H1 (cell line): ENCODE measurements at regions not wholly inside any gene's neighbourhood (a gene's known extent, or its start where the extent isn't known, plus 50 kb on each side); places are given as distances from the start of the nearest gene placed in this dataset.

ENCODE experiments used
- CTCF ChIA-PET: fragments of 300-600 bp; sonication (Branson Sonifier 250); formaldehyde crosslinking; loops from one replicate; lab custom pipeline; 2021; ENCODE audit not compliant: partially characterized antibody; lab: Charles Lee
- POLR2A ChIA-PET: fragments of 300-600 bp; sonication (Branson Sonifier 250); formaldehyde crosslinking; loops from one replicate; lab custom pipeline; 2021; ENCODE audit warnings: inconsistent platforms; ENCODE audit not compliant: partially characterized antibody; lab: Charles Lee
- DNase-seq, 2 experiments: peaks; one replicate each; pipeline versions ENCODE4 v3.0.0 to v3.0.0-alpha.2; 2010 to 2022; ENCODE audit warnings: low spot score in 2 of 2, low read depth in 1 of 2, mixed read lengths in 1 of 2
- FAIRE-seq: peaks from 2 replicates; lab custom pipeline; 2011; peaks lifted over from hg19 to GRCh38; lab: Jason Lieb, UNC
- H2AFZ ChIP-seq: 2 replicates; pipeline ENCODE4 v1.8.1; 2012; ENCODE audit warnings: low read length, inconsistent platforms
- H2AK5ac ChIP-seq: 2 replicates; pipeline ENCODE4 v1.6.1; 2013; ENCODE audit warnings: low read depth, low read length
- H2BK120ac ChIP-seq: replicated peaks from 2 replicates; pipeline ENCODE3; 2013; ENCODE audit warnings: low read depth, low read length, inconsistent platforms
- H2BK12ac ChIP-seq: 2 replicates; pipeline ENCODE4 v1.6.1; 2013; ENCODE audit warnings: low read depth, low read length
- H2BK15ac ChIP-seq: 2 replicates; pipeline ENCODE4 v1.6.1; 2013; ENCODE audit warnings: low read length
- H2BK20ac ChIP-seq: 2 replicates; pipeline ENCODE4 v1.6.1; 2013; ENCODE audit warnings: low read length
- H2BK5ac ChIP-seq: 2 replicates; pipeline ENCODE4 v1.6.1; 2013; ENCODE audit warnings: low read depth, low read length
- H3K14ac ChIP-seq: 2 replicates; pipeline ENCODE4 v1.6.1; 2013; ENCODE audit warnings: inconsistent platforms; ENCODE audit not compliant: insufficient read length
- H3K18ac ChIP-seq: 2 replicates; pipeline ENCODE4 v1.6.1; 2013; ENCODE audit warnings: low read length; ENCODE audit errors: extremely low read depth
- H3K23ac ChIP-seq: 2 replicates; pipeline ENCODE4 v1.6.1; 2013; ENCODE audit warnings: inconsistent platforms; ENCODE audit not compliant: insufficient read length
- H3K23me2 ChIP-seq: 2 replicates; pipeline ENCODE4 v1.6.1; 2013; ENCODE audit warnings: low read depth, low read length
- H3K27ac ChIP-seq: 2 replicates; pipeline ENCODE4 v1.6.1; 2011; ENCODE audit warnings: low read depth, low read length, inconsistent platforms
- H3K27me3 ChIP-seq, 4 experiments: replicated peaks in 1 of 4; 1 replicate in 1 of 4; 2 replicates in 3 of 4; pipeline versions ENCODE4 v1.6.1 to v1.8.1; 2011 to 2013; ENCODE audit warnings: low read length in 3 of 4, mild to moderate bottlenecking in 3 of 4, inconsistent platforms in 2 of 4, mixed read lengths in 2 of 4, moderate library complexity in 1 of 4; ENCODE audit not compliant: control insufficient read depth in 3 of 4, insufficient read depth in 3 of 4; ENCODE audit errors: extremely low read depth in 1 of 4
- H3K36me3 ChIP-seq, 4 experiments: 2 replicates each; pipeline versions ENCODE4 v1.6.1 to v1.8.1; 2011 to 2013; ENCODE audit warnings: mild to moderate bottlenecking in 4 of 4, low read length in 3 of 4, moderate library complexity in 2 of 4, control low read depth in 1 of 4, inconsistent platforms in 1 of 4; ENCODE audit not compliant: insufficient read depth in 4 of 4, control insufficient read depth in 2 of 4
- H3K4ac ChIP-seq: replicated peaks from 2 replicates; pipeline ENCODE3; 2013; ENCODE audit warnings: low read length, low read depth, mixed read lengths, inconsistent platforms; ENCODE audit not compliant: insufficient read length
- H3K4me1 ChIP-seq, 4 experiments: replicated peaks in 1 of 4; 1 replicate in 1 of 4; 2 replicates in 3 of 4; pipeline versions ENCODE4 v1.6.1 to v1.8.1; 2011 to 2013; ENCODE audit warnings: low read length in 3 of 4, inconsistent platforms in 2 of 4, mixed read lengths in 1 of 4; ENCODE audit not compliant: insufficient read depth in 4 of 4, control insufficient read depth in 3 of 4
- H3K4me2 ChIP-seq, 2 experiments: 2 replicates each; pipeline versions ENCODE4 v1.6.1 to v1.8.1; 2011 to 2013; ENCODE audit warnings: low read depth in 2 of 2, low read length in 2 of 2, control low read depth in 1 of 2, inconsistent platforms in 1 of 2, mild to moderate bottlenecking in 1 of 2; ENCODE audit not compliant: insufficient read depth in 1 of 2
- H3K4me3 ChIP-seq, 4 experiments: fragments of 200-600, 300-600 bp in 1 of 4; sonication (generic), shearing (Covaris generic), sonication (Bioruptor Twin) in 1 of 4; 2 replicates each; pipeline versions ENCODE4 v1.5.1 to v1.8.1; 2011 to 2016; ENCODE audit warnings: low read length in 4 of 4, low read depth in 3 of 4, control low read depth in 2 of 4, inconsistent platforms in 2 of 4, mild to moderate bottlenecking in 2 of 4, mixed read lengths in 1 of 4, moderate library complexity in 1 of 4; ENCODE audit not compliant: insufficient read depth in 2 of 4; ENCODE audit errors: extremely low read depth in 1 of 4
- H3K56ac ChIP-seq: replicated peaks from 2 replicates; pipeline ENCODE3; 2013; ENCODE audit warnings: low read depth, mild to moderate bottlenecking, mixed read lengths, low read length, inconsistent platforms; ENCODE audit not compliant: insufficient read length
- H3K79me1 ChIP-seq: 2 replicates; pipeline ENCODE4 v1.6.1; 2013; ENCODE audit warnings: low read depth, low read length, control low read depth
- H3K79me2 ChIP-seq, 2 experiments: 2 replicates each; pipeline versions ENCODE4 v1.6.1 to v1.8.1; 2012 to 2013; ENCODE audit warnings: low read length in 2 of 2, mild to moderate bottlenecking in 2 of 2, inconsistent platforms in 1 of 2; ENCODE audit not compliant: insufficient read depth in 2 of 2, control insufficient read depth in 1 of 2
- H3K9ac ChIP-seq, 4 experiments: replicated peaks in 1 of 4; 1 replicate in 1 of 4; 2 replicates in 3 of 4; pipeline versions ENCODE4 v1.6.1 to v1.8.1; 2011 to 2013; ENCODE audit warnings: low read depth in 3 of 4, low read length in 3 of 4, control low read depth in 2 of 4, mild to moderate bottlenecking in 2 of 4, moderate library complexity in 2 of 4, inconsistent platforms in 1 of 4; ENCODE audit errors: extremely low read depth in 1 of 4
- H3K9me3 ChIP-seq, 2 experiments: 2 replicates each; pipeline versions ENCODE4 v1.6.1 to v1.8.1; 2012 to 2013; ENCODE audit warnings: mild to moderate bottlenecking in 2 of 2, moderate library complexity in 2 of 2, control low read depth in 1 of 2, inconsistent platforms in 1 of 2, low read depth in 1 of 2, low read length in 1 of 2, mixed read lengths in 1 of 2; ENCODE audit not compliant: insufficient read depth in 2 of 2
- H4K20me1 ChIP-seq, 2 experiments: replicated peaks in 1 of 2; 2 replicates each; pipeline versions ENCODE3 to v1.8.1; 2011 to 2013; ENCODE audit warnings: inconsistent platforms in 2 of 2, low read length in 2 of 2, mild to moderate bottlenecking in 1 of 2; ENCODE audit not compliant: insufficient read depth in 2 of 2, control insufficient read depth in 1 of 2
- H4K5ac ChIP-seq: 2 replicates; pipeline ENCODE4 v1.6.1; 2013; ENCODE audit warnings: low read length, low read depth, mixed read lengths, inconsistent platforms; ENCODE audit not compliant: insufficient read length
- H4K8ac ChIP-seq: 2 replicates; pipeline ENCODE4 v1.8.0; 2013; ENCODE audit warnings: mild to moderate bottlenecking, moderate library complexity, low read length, inconsistent platforms; ENCODE audit not compliant: insufficient read depth; ENCODE audit errors: extremely low read depth
- H4K91ac ChIP-seq: replicated peaks from 2 replicates; pipeline ENCODE3; 2013; ENCODE audit warnings: low read length, mixed read lengths, inconsistent platforms; ENCODE audit not compliant: insufficient read length
- ATF3 ChIP-seq: IDR thresholded peaks from 2 replicates; pipeline ENCODE4 v1.6.1; 2011; ENCODE audit warnings: low read depth, mild to moderate bottlenecking, low read length; ENCODE audit not compliant: insufficient read depth
- BACH1 ChIP-seq: IDR thresholded peaks from 2 replicates; pipeline ENCODE4 v1.6.1; 2012; ENCODE audit warnings: low read length, improper control_type of control experiment
- CEBPB ChIP-seq: IDR thresholded peaks from 2 replicates; pipeline ENCODE4 v1.6.1; 2012; ENCODE audit warnings: low read depth, low read length
- CHD2 ChIP-seq: IDR thresholded peaks from 2 replicates; pipeline ENCODE4 v1.6.1; 2012; ENCODE audit warnings: low read length, improper control_type of control experiment
- CREB1 ChIP-seq: IDR thresholded peaks from 2 replicates; pipeline ENCODE4 v1.6.1; 2012; ENCODE audit warnings: inconsistent platforms
- EP300 ChIP-seq, 2 experiments: IDR thresholded peaks; 1 replicate in 1 of 2; 2 replicates in 1 of 2; pipeline ENCODE4 v1.6.1; 2011 to 2012; ENCODE audit warnings: low read depth in 2 of 2, low read length in 2 of 2, mild to moderate bottlenecking in 2 of 2, borderline replicate concordance in 1 of 2, inconsistent platforms in 1 of 2, moderate library complexity in 1 of 2
- JUN ChIP-seq: IDR thresholded peaks from 2 replicates; pipeline ENCODE4 v1.6.1; 2011; ENCODE audit warnings: low read depth, mild to moderate bottlenecking, improper control_type of control experiment, low read length
- JUND ChIP-seq: IDR thresholded peaks from 2 replicates; pipeline ENCODE4 v1.6.1; 2011; ENCODE audit warnings: mild to moderate bottlenecking, improper control_type of control experiment, low read length
- MAFK ChIP-seq: IDR thresholded peaks from 2 replicates; pipeline ENCODE4 v1.6.1; 2012; ENCODE audit warnings: low read depth, mild to moderate bottlenecking, improper control_type of control experiment, low read length
- POLR2A ChIP-seq, 2 experiments: IDR thresholded peaks; 1 replicate in 1 of 2; 2 replicates in 1 of 2; pipeline ENCODE4 v1.6.1; 2011; ENCODE audit warnings: low read depth in 2 of 2, low read length in 2 of 2, mild to moderate bottlenecking in 2 of 2; ENCODE audit errors: control extremely low read depth in 1 of 2
- RAD21 ChIP-seq, 2 experiments: IDR thresholded peaks in 1 of 2; conservative IDR thresholded peaks in 1 of 2; 2 replicates each; pipeline ENCODE4 v1.6.1; 2011; ENCODE audit warnings: low read depth in 2 of 2, low read length in 2 of 2, improper control_type of control experiment in 1 of 2, inconsistent platforms in 1 of 2, mild to moderate bottlenecking in 1 of 2, moderate library complexity in 1 of 2
- RBBP5 ChIP-seq: IDR thresholded peaks from 2 replicates; pipeline ENCODE4 v1.7.1; 2012; ENCODE audit warnings: low read depth, mild to moderate bottlenecking, inconsistent platforms, low read length, moderate library complexity, borderline replicate concordance
- SIN3A ChIP-seq, 2 experiments: IDR thresholded peaks in 1 of 2; conservative IDR thresholded peaks in 1 of 2; 2 replicates each; pipeline ENCODE4 v1.6.1; 2011 to 2012; ENCODE audit warnings: low read length in 2 of 2, improper control_type of control experiment in 1 of 2, low read depth in 1 of 2, mild to moderate bottlenecking in 1 of 2
- SIRT6 ChIP-seq: IDR thresholded peaks from one replicate; pipeline ENCODE4 v1.7.1; 2012; ENCODE audit warnings: low read length, inconsistent platforms
- SIX5 ChIP-seq: IDR thresholded peaks from 2 replicates; pipeline ENCODE4 v1.6.1; 2011; ENCODE audit warnings: mild to moderate bottlenecking, low read depth, low read length
- SP4 ChIP-seq: IDR thresholded peaks from 2 replicates; pipeline ENCODE4 v1.6.1; 2012; ENCODE audit warnings: low read length, inconsistent platforms
- WGBS, 2 experiments: shearing (Covaris generic) in 1 of 2; methylation state at CpG; one replicate each; pipeline versions ENCODE4 v1.1.6 to v1.1.7; 2013 to 2015; ENCODE audit warnings: low lambda C conversion rate in 2 of 2, mixed read lengths in 2 of 2, inconsistent platforms in 1 of 2, low coverage in 1 of 2, missing lambda C conversion rate in 1 of 2; ENCODE audit not compliant: insufficient replicate concordance in 2 of 2, insufficient coverage in 1 of 2, insufficient read length in 1 of 2; ENCODE audit errors: extremely low coverage in 1 of 2, missing lambda C conversion rate in 1 of 2; 5-methylcytosine and 5-hydroxymethylcytosine counted together

- WGBS, 2 experiments = 96% methylated on average over 11 of the region's 11 CpGs; no CpG with 5 or more reads in 1 of the 2 experiments
- Histone ChIP-seq H2BK15ac (0 out of 2 replicates have a peak overlapping the region, but pooled peaks have one; percentile 61), H3K4me2 (no peak overlapping the region), H2AK5ac (no peak overlapping the region; the same call in 1 of the 2 replicates), H3K4me3 (no peak overlapping the region), H4K20me1 (peaks cover 0 to 6% of the 10 kb centered on the region in 2 experiments), H3K23me2 (no peaks in the 10 kb centered on the region), H3K23ac (no peak overlapping the region), H4K91ac (no peak overlapping the region), H3K14ac (no peak overlapping the region), H2AFZ (no peak overlapping the region), H3K4ac (no peak overlapping the region), H3K9ac (no peak overlapping the region), H2BK5ac (no peak overlapping the region), H3K79me1 (no peaks in the 10 kb centered on the region), H3K79me2 (no peaks in the 10 kb centered on the region), H2BK12ac (no peak overlapping the region), H3K18ac (no peak overlapping the region), H3K9me3 (no peaks in the 10 kb centered on the region), H3K36me3 (no peaks in the 10 kb centered on the region)
- POLR2A ChIA-PET = no interaction called here
- DNase-seq = no peak
- CTCF ChIA-PET = no interaction called here
- no peak for TF ChIP-seq CREB1
- TF ChIP-seq ATF3 = no peak
- TF ChIP-seq RAD21 (IDR thresholded peaks at IDR 0.05 in 1 of 2, conservative IDR thresholded peaks at IDR 0.05 in 1 of 2; ENCODE audit: low read depth in 2 of 2, low read length in 2 of 2) = no peak
- TF ChIP-seq CEBPB = no peak
- TF ChIP-seq SP4 = no peak
- TF ChIP-seq EP300 (IDR thresholded peaks at IDR 0.05; ENCODE audit: borderline replicate concordance in 1 of 2, low read depth in 2 of 2, low read length in 2 of 2) = no peak
- TF ChIP-seq SIX5 = no peak
- TF ChIP-seq JUND = no peak
- TF ChIP-seq BACH1 = no peak
- no peak for TF ChIP-seq POLR2A (IDR thresholded peaks at IDR 0.05; ENCODE audit: control extremely low read depth in 1 of 2, low read depth in 2 of 2, low read length in 2 of 2)
- TF ChIP-seq CHD2 = no peak
- no peak for TF ChIP-seq SIN3A (conservative IDR thresholded peaks at IDR 0.05 in 1 of 2, IDR thresholded peaks at IDR 0.05 in 1 of 2; ENCODE audit: low read depth in 1 of 2, low read length in 2 of 2)
- TF ChIP-seq SIRT6 = no peak
- no peak for TF ChIP-seq JUN
- no peak for TF ChIP-seq MAFK
- TF ChIP-seq RBBP5 = no peak
- TF ChIP-seq, all 59 proteins: peak for 0
- Histone ChIP-seq H4K5ac (no peak overlapping the region), H3K27ac (no peak overlapping the region), H2BK120ac (no peak overlapping the region), H2BK20ac (no peak overlapping the region), H3K4me1 (no peaks in the 10 kb centered on the region), H3K56ac (no peak overlapping the region), H4K8ac (no peak overlapping the region), H3K27me3 (no peaks in the 10 kb centered on the region)
- FAIRE-seq = no peak
Observed at GRCh38 chr18:75134611-75134975, 74.3 kb downstream of the PTGR3 start.
